ENCODE measurements at regions not wholly inside any gene's neighbourhood (a gene's known extent, or its start where the extent isn't known, plus 50 kb on each side); places are given as distances from the start of the nearest gene placed in this dataset.
A peak's percentile ranks its signal among the peaks of the same experiment; 100 is the strongest.

- no peak for DNase-seq
- Mint-ChIP-seq H3K27me3 (no peaks in the 10 kb centered on the region), H3K9me3 (no peaks in the 10 kb centered on the region), H3K4me1 (no peaks in the 10 kb centered on the region), H3K4me3 (no peak overlapping the region), H3K27ac (no peak overlapping the region)
- no peak for ATAC-seq
These were observed 228.7 kb upstream of the SLC35B3 start for GRCh38 chr6:8664070-8664469.

- DNase-seq: no peak
- ATAC-seq: no peak
- no peak overlapping the region for H3K4me3 Mint-ChIP-seq
- H3K27ac Mint-ChIP-seq: no peak overlapping the region
- no peaks in the 10 kb centered on the region for H3K9me3 Mint-ChIP-seq
- H3K4me1 Mint-ChIP-seq: no peaks in the 10 kb centered on the region
- no peaks in the 10 kb centered on the region for H3K27me3 Mint-ChIP-seq
These were observed 224.3 kb upstream of the SLC35B3 start for GRCh38 chr6:8659404-8660189.

DNA sequence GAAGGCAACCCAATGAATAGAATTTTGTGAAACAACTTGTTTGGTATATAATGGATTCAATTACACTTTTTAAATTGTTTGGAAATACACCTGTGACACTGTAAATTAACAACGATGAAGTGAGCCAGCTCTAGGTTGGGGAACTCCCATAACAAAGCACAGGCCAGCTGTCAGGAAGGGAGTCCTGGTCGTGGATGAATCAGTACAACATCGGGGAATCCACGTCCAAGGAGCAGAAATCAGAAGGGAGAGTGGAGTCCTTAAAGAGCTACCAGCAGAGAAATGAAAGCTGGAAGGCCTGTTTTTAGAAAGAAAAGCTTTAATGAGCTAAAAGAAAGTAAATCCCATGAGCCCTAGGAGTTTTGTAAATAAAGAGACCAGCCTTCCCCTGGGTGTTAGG, 223.1 kb upstream of the SLC35B3 start:
- DNase-seq: no peak
- no peaks in the 10 kb centered on the region for H3K9me3 Mint-ChIP-seq
- H3K27ac Mint-ChIP-seq: peak overlapping the region in 1 of 2 donors; percentile 83
- no peak for ATAC-seq
- H3K4me3 Mint-ChIP-seq: no peak overlapping the region
- no peaks in the 10 kb centered on the region for H3K4me1 Mint-ChIP-seq
- no peaks in the 10 kb centered on the region for H3K27me3 Mint-ChIP-seq

DNA sequence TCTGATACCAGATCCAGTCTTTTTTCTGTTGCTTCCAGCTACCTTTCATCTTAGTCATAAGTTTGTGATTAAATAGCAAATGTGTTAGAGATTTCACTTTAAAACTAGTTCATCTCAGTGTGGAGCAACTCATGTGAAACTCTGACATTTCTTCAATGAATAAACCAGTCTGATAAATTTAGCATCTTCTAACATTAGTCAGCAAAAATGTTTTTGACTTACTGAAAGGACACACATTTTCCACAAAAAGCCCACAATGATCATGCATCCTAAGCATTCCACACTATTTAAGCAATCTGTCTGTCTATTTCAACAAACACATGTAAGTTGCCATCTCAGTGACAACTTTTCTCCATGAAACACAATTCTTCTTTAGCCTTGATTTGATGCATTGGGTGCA, 222.2 kb upstream of the SLC35B3 start:
- Mint-ChIP-seq H3K4me3 (no peak overlapping the region), H3K9me3 (no peaks in the 10 kb centered on the region), H3K27ac (no peak overlapping the region), H3K27me3 (no peaks in the 10 kb centered on the region), H3K4me1 (no peaks in the 10 kb centered on the region)
- DNase-seq (no peak), ATAC-seq (no peak)

DNA sequence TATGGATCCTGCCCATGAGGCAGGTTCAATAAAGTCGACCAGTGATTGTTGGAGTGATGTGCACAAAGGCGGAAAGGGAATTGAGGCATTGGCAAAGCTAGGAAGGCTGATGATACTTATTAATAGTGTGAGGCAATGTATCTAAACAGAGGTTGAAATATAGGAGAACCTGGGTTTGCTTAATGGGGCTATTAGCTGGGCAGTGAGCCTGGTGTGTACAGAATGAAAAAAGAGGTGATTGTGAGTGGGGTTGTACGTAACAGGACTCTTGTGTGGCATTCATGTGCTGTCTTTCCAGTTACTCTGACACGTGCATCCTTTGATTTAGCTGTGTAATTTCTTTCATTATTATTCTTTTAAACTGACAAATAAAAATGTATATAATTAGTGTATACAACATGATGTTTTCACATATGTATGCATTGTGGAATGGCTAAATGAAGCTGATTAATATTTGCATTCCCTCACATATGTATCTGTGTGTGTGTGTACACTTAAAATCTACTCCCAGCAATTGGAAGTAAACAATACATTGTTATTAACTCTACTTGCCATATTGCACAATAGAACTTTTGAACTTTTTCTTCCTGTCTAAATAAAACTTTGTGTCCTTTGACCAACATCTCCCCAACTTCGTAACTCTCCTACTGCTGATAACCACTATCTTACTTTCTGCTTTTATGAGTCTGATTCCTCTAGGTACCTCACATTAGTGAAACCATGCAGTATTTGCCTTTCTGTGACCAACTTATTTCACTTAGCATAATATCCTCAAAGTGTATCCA, 220.5 kb upstream of the SLC35B3 start:
- peaks cover 0 to 4% of the 10 kb centered on the region in 2 donors for H3K9me3 Mint-ChIP-seq
- ATAC-seq (no peak), DNase-seq (no peak)
- H3K4me3 Mint-ChIP-seq: no peak overlapping the region
- no peaks in the 10 kb centered on the region for H3K27me3 Mint-ChIP-seq
- no peaks in the 10 kb centered on the region for H3K4me1 Mint-ChIP-seq
- no peak overlapping the region for H3K27ac Mint-ChIP-seq

DNA sequence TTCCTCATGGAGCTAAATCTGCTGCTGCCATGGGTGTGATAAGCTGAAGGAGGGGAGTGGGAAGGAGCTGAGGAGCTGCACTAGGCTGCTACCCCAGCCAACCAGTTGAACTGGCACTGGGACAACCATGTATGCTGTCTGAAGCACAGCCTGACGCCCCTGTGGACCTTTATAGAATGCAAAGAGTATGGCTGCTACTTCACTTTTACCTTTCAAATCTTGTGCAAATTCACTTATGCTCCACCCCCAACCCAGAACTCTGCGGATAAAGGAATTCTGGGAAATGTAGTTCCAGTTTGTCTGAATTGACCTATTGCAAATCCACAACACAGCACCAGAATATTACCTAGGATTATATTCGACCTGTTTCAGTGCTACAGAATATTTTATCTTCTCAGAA, 217.4 kb upstream of the SLC35B3 start:
- H3K27me3 Mint-ChIP-seq: no peaks in the 10 kb centered on the region
- H3K4me3 Mint-ChIP-seq: no peak overlapping the region
- H3K4me1 Mint-ChIP-seq: no peaks in the 10 kb centered on the region
- H3K27ac Mint-ChIP-seq: no peak overlapping the region
- DNase-seq (no peak), ATAC-seq (no peak)
- peaks cover 9 to 12% of the 10 kb centered on the region in 2 donors for H3K9me3 Mint-ChIP-seq

- no peaks in the 10 kb centered on the region for H3K4me1 Mint-ChIP-seq
- no peaks in the 10 kb centered on the region for H3K27me3 Mint-ChIP-seq
- ATAC-seq (no peak), DNase-seq (no peak)
- H3K27ac Mint-ChIP-seq: no peak overlapping the region
- H3K9me3 Mint-ChIP-seq: peaks cover 9 to 12% of the 10 kb centered on the region in 2 donors
- H3K4me3 Mint-ChIP-seq: no peak overlapping the region
These were observed 216.7 kb upstream of the SLC35B3 start for GRCh38 chr6:8651998-8652397.

DNA sequence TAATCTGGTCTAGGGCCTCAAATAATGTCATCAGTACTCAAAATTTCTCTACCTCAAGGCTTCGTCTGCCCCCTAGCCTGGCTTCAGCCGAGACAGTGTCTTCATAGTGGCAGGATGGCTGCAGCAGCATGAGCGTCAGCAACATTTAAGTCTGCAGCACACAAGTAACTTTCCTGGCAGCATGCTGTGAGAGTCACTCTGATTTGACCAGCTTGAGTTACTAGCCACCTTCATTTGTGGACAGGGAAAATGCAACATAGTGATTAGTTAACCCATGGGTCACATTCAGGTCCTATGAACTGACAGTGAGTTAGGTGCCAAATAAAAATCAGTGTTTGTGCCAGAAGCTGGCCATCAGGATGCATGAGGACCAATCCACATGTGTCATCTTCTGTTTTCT, 209.9 kb upstream of the SLC35B3 start:
- no peak for ATAC-seq
- DNase-seq: no peak
- H3K4me3 Mint-ChIP-seq: no peak overlapping the region
- peaks cover 17 to 39% of the 10 kb centered on the region in 2 donors for H3K9me3 Mint-ChIP-seq
- H3K4me1 Mint-ChIP-seq: no peaks in the 10 kb centered on the region
- no peak overlapping the region for H3K27ac Mint-ChIP-seq
- H3K27me3 Mint-ChIP-seq: no peaks in the 10 kb centered on the region

GRCh38 chr6:8644306-8644705, 209.0 kb upstream of the SLC35B3 start:
- Mint-ChIP-seq H3K4me3 (no peak overlapping the region), H3K27ac (no peak overlapping the region), H3K4me1 (no peaks in the 10 kb centered on the region), H3K9me3 (peaks cover 14 to 33% of the 10 kb centered on the region in 2 donors), H3K27me3 (no peaks in the 10 kb centered on the region)
- ATAC-seq (no peak), DNase-seq (no peak)

GRCh38 chr6:8642854-8643253, 207.5 kb upstream of the SLC35B3 start:
- Mint-ChIP-seq H3K27me3 (no peaks in the 10 kb centered on the region), H3K4me1 (no peaks in the 10 kb centered on the region), H3K9me3 (peaks cover 13 to 26% of the 10 kb centered on the region in 2 donors), H3K27ac (no peak overlapping the region), H3K4me3 (no peak overlapping the region)
- DNase-seq (no peak), ATAC-seq (no peak)

GRCh38 chr6:8642131-8642530, 206.8 kb upstream of the SLC35B3 start:
- ATAC-seq: no peak
- peaks cover 19 to 26% of the 10 kb centered on the region in 2 donors for H3K9me3 Mint-ChIP-seq

GRCh38 chr6:8639928-8640649, 204.7 kb upstream of the SLC35B3 start:
- Mint-ChIP-seq H3K9me3 (peaks cover 17 to 23% of the 10 kb centered on the region in 2 donors), H3K27me3 (no peaks in the 10 kb centered on the region), H3K4me1 (no peaks in the 10 kb centered on the region), H3K4me3 (no peak overlapping the region), H3K27ac (no peak overlapping the region)
- ATAC-seq (no peak), DNase-seq (no peak)

More at GRCh38 chr6:8642131-8642530, 206.8 kb upstream of the SLC35B3 start:
- no peaks in the 10 kb centered on the region for H3K4me1 Mint-ChIP-seq
- no peak for DNase-seq
- H3K27ac Mint-ChIP-seq: no peak overlapping the region
- no peak overlapping the region for H3K4me3 Mint-ChIP-seq
- no peaks in the 10 kb centered on the region for H3K27me3 Mint-ChIP-seq

DNA sequence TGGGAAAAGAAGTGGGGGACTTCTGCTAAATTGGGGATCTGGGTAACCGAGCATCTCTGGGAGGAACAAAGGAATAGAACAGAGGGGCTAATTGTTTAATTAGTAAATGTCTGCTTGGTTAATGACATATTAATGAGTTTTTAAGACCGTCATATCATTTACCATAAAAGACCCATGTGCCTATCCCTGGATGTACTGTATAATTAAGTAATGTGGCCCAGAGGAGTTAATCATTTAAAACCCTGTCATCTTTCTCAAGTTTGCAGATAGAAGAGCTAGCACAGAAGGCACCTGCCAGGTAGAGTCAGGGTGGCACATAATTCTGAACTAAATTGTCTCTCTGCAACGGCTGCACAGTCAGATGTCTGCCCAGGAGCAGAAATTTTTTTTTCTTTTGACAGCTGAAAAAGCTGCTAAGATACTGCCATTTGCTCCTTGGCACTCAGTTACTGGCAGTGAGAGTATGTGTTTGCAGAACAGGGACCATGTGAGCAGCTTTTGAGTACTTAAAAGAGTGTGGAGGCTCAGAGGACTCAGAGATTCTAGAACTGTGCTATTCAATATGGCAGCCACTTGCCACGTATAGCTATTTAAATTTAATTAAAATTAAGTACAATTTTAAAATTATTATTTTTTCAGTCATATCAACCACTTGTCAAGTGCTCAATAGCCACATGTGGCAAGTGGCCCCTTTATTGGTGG, 202.7 kb upstream of the SLC35B3 start:
- ATAC-seq (no peak), DNase-seq (no peak)
- Mint-ChIP-seq H3K27me3 (no peaks in the 10 kb centered on the region), H3K4me3 (no peak overlapping the region), H3K4me1 (no peaks in the 10 kb centered on the region), H3K27ac (no peak overlapping the region), H3K9me3 (peaks cover 8 to 13% of the 10 kb centered on the region in 2 donors)

GRCh38 chr6:8633762-8634161, 198.4 kb upstream of the SLC35B3 start:
- peaks cover 6 to 13% of the 10 kb centered on the region in 2 donors for H3K9me3 Mint-ChIP-seq
- H3K27ac Mint-ChIP-seq: no peak overlapping the region
- DNase-seq (no peak), ATAC-seq (no peak)
- H3K4me3 Mint-ChIP-seq: no peak overlapping the region
- no peaks in the 10 kb centered on the region for H3K4me1 Mint-ChIP-seq
- no peaks in the 10 kb centered on the region for H3K27me3 Mint-ChIP-seq

GRCh38 chr6:8628736-8629135, 193.4 kb upstream of the SLC35B3 start:
- H3K9me3 Mint-ChIP-seq: peaks cover 5 to 6% of the 10 kb centered on the region in 2 donors
- no peaks in the 10 kb centered on the region for H3K4me1 Mint-ChIP-seq
- H3K27ac Mint-ChIP-seq: no peak overlapping the region
- DNase-seq (no peak), ATAC-seq (no peak)
- no peak overlapping the region for H3K4me3 Mint-ChIP-seq
- H3K27me3 Mint-ChIP-seq: no peaks in the 10 kb centered on the region

Measured in stimulated activated naive CD8-positive, alpha-beta T cell treated with anti-CD3 and anti-CD28 coated beads, Interleukin-15, amount 100 ng/mL, for 72 hours (primary cell).